Inflammatory macrophage treated with lipopolysaccharide for 1 hour (primary cell): ENCODE measurements at regions not wholly inside any gene's neighbourhood (a gene's known extent, or its start where the extent isn't known, plus 50 kb on each side); places are given as distances from the start of the nearest gene placed in this dataset.
"Not testable (repeated sequence)": the region's sequence is repeated elsewhere in the genome, so short reads cannot be mapped to it uniquely, and the experiment has no call there.

Experiments
- DNase-seq, 2 donors: peaks; one replicate each; pipeline ENCODE4 v3.0.0-alpha.2; 2020 to 2022

DNA sequence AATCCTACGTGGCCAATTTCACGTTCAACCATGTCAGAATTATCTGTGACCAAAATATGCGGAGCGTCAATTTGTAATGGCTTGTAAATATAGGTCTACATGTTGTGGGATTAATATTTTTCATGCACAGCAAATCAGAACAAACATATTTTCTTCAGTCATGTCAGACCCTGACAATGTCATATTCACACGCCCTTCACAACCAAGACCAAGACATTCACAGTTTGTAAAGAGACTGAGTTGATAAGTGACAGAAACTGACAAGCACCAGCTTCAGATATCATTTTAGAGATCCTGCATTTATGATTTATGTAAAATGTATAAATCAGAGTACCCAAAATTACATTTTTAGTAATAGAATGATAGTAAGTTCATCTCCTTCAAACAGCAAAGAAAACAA is 57.3 kb upstream of the NOVA1 start:
- DNase-seq, result no peak

- DNase-seq, result no peak
Observed at GRCh38 chr14:26663506-26663905, 65.7 kb upstream of the NOVA1 start.

DNA sequence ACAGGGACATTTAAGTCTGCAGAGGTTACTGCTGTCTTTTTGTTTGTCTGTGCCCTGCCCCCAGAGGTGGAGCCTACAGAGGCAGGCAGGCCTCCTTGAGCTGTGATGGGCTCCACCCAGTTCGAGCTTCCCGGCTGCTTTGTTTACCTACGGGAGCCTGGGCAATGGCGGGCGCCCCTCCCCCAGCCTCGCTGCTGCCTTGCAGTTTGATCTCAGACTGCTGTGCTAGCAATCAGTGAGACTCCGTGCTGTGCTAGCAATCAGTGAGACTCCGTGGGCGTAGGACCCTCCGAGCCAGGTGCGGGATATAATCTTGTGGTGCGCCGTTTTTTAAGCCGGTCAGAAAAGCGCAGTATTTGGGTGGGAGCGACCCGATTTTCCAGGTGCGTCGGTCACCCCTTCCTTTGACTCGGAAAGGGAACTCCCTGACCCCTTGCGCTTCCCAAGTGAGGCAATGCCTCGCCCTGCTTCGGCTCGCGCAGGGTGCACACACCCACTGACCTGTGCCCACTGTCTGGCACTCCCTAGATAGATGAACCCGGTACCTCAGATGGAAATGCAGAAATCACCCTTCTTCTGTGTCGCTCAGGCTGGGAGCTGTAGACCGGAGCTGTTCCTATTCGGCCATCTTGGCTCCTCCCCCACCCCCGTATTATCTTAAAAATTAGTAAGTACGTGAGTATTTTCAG is 81.0 kb upstream of the NOVA1 start:
- DNase-seq, result not testable (repeated sequence)

- no peak for DNase-seq
Observed at GRCh38 chr14:26685401-26685800, 87.6 kb upstream of the NOVA1 start.

DNA sequence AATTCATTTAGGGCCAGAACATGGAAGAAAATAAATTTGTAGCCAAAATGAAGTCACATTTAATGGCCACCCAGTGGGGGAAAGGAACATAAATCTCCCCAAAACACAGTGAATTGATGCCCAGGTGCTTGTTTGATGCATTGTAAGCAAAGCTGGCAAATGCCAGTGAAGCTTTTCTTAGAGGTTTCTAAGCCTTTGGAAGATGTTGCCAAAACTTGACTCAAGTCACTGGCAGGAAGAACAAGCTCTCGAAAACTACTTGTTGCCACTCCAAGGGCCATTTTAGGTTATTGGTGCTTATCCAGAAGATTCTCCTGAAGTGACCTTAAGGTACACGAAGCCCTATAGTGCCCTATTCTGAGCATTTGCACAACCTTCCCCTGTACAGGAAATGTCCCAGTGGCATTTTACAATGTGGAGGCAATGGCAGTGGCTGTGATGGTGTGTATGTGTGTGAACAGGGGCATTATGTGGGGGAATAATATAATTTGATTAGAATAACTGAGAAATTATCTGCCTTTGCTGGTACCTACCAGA is 89.5 kb upstream of the NOVA1 start:
- no peak for DNase-seq

GRCh38 chr14:26694521-26694920 is 96.7 kb upstream of the NOVA1 start:
- DNase-seq, result no peak

GRCh38 chr14:26702721-26703230 is 104.9 kb upstream of the NOVA1 start:
- DNase-seq, result no peak

DNA sequence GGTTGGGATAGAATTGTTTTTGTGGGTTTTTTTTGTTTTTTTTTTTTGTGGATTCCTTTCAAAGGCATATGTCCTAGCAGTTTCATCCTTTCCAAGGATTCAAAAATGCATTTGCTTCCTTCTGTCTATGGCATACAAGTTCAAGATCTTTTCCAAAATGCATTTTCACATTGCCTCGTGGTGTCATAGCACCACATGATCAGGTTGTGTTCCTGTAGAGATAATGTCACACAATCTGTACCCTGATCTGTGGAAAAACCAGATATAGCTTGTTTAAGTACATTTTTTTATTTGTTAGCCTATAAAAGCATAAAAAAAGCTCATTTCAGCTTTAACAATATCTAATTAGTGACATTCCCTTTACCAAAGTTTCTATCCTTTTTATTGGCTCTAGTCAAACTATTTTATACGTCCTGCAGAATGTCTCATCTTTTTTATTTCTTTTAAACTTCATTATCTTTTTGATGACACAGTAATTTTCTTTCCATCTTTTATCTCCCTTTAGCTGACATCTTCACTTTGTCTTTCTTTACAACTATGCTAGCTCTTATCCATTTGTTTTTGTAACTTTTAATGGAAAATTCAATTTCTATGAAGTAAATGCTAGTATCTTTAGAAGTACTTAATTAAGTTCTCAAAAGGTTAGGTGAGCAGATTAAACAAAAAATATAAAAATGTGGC is 106.0 kb upstream of the NOVA1 start:
- no peak for DNase-seq

- DNase-seq, result no peak
Observed at GRCh38 chr14:26707234-26707633, 109.4 kb upstream of the NOVA1 start.

DNA sequence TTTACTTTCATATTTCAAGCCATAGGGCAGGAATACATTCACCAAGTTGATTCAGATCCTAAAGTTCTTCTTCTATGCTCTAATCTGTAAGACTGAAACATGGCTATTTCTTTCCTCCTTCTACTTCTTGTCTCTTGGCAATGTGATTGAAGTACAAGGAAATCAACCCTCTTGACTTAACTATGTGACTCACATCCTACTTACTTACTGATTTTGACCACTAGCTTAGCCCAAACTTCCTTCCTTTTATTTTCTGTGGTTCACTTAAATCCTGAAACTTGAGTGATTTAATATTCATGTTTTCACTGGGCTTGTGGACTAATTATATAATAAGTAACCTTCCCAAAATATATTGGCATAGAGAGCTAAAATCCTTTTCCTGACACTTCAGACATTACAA is 111.2 kb upstream of the NOVA1 start:
- DNase-seq, result no peak

DNA sequence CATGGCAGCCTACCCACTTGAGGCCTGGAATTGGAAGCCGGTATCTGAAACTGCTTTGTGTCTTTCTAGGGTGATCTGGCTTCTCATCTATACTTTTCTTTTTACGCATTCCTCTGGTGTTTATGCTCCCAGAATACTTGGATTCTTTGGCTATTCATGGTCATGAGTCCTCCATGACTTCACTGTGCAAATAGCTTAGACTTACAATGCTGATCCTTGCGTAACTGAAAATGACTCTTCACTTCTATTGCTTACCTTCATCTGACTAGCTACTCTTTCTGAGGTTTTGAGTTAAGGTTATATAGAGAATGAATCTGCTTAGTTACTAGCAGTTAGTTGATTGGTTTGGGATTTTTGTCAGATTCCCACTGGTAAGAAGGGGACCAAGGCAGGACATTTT is 121.7 kb upstream of the NOVA1 start:
- DNase-seq, result no peak

GRCh38 chr14:26722258-26722657 is 124.4 kb upstream of the NOVA1 start:
- no peak for DNase-seq

GRCh38 chr14:26729851-26730250 is 132.0 kb upstream of the NOVA1 start:
- no peak for DNase-seq

GRCh38 chr14:26730929-26731618 is 133.2 kb upstream of the NOVA1 start:
- DNase-seq, result no peak

- no peak for DNase-seq
Observed at GRCh38 chr14:26735811-26736210, 138.0 kb upstream of the NOVA1 start.

GRCh38 chr14:26738571-26738970 is 140.7 kb upstream of the NOVA1 start:
- DNase-seq, result no peak

DNA sequence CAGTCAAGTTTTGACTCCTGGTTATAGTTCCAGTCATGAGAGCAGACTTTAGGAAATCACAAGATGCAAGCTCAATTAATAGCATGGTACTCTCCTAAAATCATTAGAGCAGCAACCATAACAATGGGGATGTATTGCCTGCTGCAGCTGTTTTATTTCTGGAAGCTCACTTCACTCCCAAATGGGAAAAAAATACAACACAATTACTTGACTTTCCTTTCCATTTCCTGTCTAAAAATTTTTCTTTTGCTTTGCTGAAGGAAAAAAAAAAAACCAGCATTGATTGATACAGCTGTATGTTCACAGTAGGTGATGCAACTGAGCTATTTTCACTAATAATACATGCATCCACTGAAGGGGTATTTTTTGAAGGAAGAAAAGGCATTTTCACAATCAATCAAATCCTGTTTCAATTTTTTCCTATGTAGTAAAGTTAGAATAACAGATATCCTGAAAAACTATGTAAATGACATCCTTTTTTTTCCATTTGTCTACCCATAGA is 143.9 kb upstream of the NOVA1 start:
- DNase-seq, result no peak

GRCh38 chr14:26743284-26743683 is 145.5 kb upstream of the NOVA1 start:
- no peak for DNase-seq

GRCh38 chr14:26744903-26745302 is 147.1 kb upstream of the NOVA1 start:
- DNase-seq, result no peak

DNA sequence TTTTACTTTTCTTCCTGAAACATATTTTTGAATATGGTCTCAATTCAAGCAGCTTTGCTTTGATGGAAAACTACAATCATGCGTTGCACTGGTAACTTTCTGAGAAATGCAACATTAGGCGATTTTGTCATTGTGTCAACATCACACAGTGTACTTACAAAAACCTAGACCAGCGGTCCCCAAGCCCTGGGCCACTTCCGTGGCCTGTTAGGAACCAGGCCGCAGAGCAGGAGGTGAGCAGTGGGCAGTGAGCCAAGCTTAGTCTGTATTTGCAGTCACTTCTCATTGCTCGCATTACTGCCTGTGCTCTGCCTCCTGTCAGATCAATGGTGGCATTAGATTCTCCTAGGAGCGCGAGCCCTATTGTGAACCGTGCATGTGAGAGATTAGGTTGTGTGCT is 163.7 kb upstream of the NOVA1 start:
- DNase-seq, result no peak

GRCh38 chr14:26765301-26765700 is 167.5 kb upstream of the NOVA1 start:
- DNase-seq, result no peak

DNA sequence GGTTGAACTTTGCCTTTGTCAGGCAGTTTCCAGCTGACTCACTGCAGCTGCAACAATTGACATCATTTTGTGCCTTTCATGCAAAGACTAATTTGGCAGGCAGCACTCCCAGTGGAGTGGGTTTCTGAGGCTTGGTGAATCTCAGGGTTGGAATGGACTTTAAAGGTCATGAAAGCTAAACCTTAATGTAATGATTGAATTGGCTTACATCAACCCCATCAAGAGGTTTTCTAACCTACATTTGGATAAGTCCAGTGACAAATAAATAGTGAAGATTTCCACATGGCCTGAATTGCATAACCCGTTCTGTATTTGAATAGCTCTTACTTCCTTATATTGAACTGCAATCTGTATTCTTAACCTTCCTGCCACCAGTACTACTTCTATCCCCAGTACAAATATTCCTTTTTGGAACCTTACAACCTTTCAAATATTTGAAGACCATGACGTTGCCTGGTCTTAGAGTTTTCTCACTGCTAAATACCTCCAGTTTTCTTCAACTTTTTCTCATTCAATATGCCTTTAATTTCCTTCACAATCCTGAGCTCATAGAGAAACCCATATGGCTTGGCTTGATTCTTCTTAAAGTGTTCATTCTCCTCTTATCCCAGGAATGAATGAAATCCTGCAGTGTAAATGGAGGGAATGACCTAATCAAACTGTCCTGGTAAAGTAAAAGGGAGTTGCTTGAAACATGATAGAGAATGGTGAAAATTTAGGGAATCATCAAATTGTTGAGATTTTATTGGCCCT is 168.1 kb upstream of the NOVA1 start:
- DNase-seq, result peak; percentile 2 to 23

DNA sequence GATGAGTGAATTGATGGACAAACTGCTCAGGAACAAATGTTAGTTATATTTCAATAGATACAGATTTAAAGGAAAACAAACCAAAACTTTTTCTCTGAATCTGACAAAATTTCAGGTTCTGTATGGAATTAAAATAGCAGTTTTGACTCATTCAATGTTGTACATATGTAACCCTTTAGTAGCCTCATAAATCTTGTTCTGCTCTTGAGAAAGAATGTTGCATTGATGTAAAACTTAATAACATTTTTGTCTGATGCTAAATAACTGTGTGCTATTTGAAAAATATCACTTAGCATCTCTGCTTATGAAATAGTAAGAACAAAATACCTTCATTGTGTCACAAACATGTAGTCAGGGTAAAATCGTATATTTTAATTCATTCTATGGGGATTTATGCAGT is 168.9 kb upstream of the NOVA1 start:
- no peak for DNase-seq
